Uterus (tissue), 3 donors: ENCODE measurements at regions not wholly inside any gene's neighbourhood (a gene's known extent, or its start where the extent isn't known, plus 50 kb on each side); places are given as distances from the start of the nearest gene placed in this dataset.

Source experiments
- DNase-seq, 2 donors: peaks; one replicate each; pipeline ENCODE4 v3.0.0-alpha.2; 2019 to 2020
- H3K27ac ChIP-seq, 2 donors: fragments of 200-600 bp; sonication (generic); 1 replicate in 1 of 2; 2 replicates in 1 of 2; pipeline ENCODE4 v1.5.1; 2016 to 2018
- H3K27me3 ChIP-seq, 2 donors: fragments of 200-600 bp; sonication (generic); one replicate each; pipeline ENCODE4 v1.5.1; 2018 to 2019; ENCODE audit warnings: control low read depth in 1 of 2
- H3K36me3 ChIP-seq, 2 donors: fragments of 200-600 bp; sonication (generic); one replicate each; pipeline ENCODE4 v1.5.1; 2019; ENCODE audit warnings: control low read depth in 1 of 2
- H3K4me1 ChIP-seq, 2 donors: fragments of 200-600 bp; sonication (generic); one replicate each; pipeline ENCODE4 v1.5.1; 2018 to 2019; ENCODE audit warnings: control low read depth in 1 of 2
- H3K4me3 ChIP-seq, 2 donors: fragments of 200-600 bp; sonication (generic); 1 replicate in 1 of 2; 2 replicates in 1 of 2; pipeline ENCODE4 v1.5.1; 2018 to 2019; ENCODE audit warnings: mild to moderate bottlenecking in 1 of 2
- H3K9me3 ChIP-seq, 2 donors: fragments of 200-600 bp; sonication (generic); one replicate each; pipeline ENCODE4 v1.5.1; 2019; ENCODE audit warnings: control low read depth in 1 of 2
- POLR2A ChIP-seq, 2 donors: fragments of 450-650 bp; IDR thresholded peaks; one replicate each; pipeline ENCODE4 v1.6.1; 2016; ENCODE audit warnings: antibody characterized with exemption in 2 of 2, mild to moderate bottlenecking in 1 of 2, moderate library complexity in 1 of 2
- intact Hi-C: fragments of 100-400 bp; cut with DNase I; formaldehyde crosslinking; loops from one replicate; pipeline ENCODE4 v1.15.1; 2023; ENCODE audit warnings: low total_unique reads
- TF ChIP-seq, protein P1 (sequence below), 4 experiments: fragments of 200-600 bp in 2 of 4; fragments of 450-650 bp in 2 of 4; sonication (generic) in 2 of 4; IDR thresholded peaks; one replicate each; pipeline ENCODE4 v1.5.1; 2016 to 2019; ENCODE audit warnings: antibody characterized with exemption in 4 of 4, mild to moderate bottlenecking in 2 of 4, moderate library complexity in 1 of 4
- donor health status: DM: yes; HTN: yes; CAD: no.

DNA sequence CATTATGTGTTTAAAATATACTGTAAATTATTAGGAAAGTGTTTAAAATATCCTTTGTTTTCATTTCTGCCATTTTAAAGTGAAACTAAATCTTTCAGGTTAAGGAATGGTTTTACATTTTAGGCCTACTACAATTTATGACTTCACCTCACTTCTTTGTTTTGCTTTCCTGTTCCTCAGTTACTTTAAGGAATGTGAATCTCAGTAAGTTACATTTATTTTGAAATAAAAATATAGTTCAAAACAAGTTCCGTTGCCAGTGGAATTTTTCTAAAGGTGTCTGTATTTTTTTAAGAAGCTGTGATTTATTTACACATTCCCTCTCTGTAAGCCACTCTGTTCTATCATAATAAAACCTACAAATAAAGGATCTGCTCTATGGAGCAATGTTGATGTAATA, 630.9 kb upstream of the AGTR1 start:
- TF ChIP-seq, protein P1, sequence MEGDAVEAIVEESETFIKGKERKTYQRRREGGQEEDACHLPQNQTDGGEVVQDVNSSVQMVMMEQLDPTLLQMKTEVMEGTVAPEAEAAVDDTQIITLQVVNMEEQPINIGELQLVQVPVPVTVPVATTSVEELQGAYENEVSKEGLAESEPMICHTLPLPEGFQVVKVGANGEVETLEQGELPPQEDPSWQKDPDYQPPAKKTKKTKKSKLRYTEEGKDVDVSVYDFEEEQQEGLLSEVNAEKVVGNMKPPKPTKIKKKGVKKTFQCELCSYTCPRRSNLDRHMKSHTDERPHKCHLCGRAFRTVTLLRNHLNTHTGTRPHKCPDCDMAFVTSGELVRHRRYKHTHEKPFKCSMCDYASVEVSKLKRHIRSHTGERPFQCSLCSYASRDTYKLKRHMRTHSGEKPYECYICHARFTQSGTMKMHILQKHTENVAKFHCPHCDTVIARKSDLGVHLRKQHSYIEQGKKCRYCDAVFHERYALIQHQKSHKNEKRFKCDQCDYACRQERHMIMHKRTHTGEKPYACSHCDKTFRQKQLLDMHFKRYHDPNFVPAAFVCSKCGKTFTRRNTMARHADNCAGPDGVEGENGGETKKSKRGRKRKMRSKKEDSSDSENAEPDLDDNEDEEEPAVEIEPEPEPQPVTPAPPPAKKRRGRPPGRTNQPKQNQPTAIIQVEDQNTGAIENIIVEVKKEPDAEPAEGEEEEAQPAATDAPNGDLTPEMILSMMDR (IDR thresholded peaks at IDR 0.05) = no peak
- no peak for TF ChIP-seq POLR2A (IDR thresholded peaks at IDR 0.05)
- Histone ChIP-seq H3K4me3 (no peak overlapping the region), H3K27me3 (no peaks in the 10 kb centered on the region), H3K9me3 (no peaks in the 10 kb centered on the region), H3K27ac (no peak overlapping the region), H3K4me1 (no peaks in the 10 kb centered on the region), H3K36me3 (no peaks in the 10 kb centered on the region)
- DNase-seq = no peak
- intact Hi-C loops = no loop called here

DNA sequence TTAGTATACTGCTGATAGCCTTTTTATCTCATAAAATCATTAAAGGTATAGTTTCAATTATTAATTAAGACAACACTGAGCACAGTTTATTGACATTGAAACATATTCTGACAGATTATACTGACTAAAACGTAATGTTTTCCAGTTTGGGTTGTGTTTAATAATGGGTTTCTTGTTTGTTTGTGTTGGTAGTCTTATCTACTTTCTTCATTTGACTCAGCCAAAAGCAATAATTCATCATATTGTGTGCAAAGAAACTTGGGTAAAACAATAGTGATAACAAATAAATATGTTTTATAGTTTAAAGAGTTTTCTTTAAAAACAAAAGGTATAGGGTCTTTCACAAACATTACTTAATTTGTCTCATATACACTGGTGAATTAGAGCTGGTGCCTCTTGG, 629.2 kb upstream of the AGTR1 start:
- H3K36me3 ChIP-seq = no peaks in the 10 kb centered on the region
- no peak overlapping the region for H3K27ac ChIP-seq
- TF ChIP-seq, protein P1 (IDR thresholded peaks at IDR 0.05) = no peak
- no peak for TF ChIP-seq POLR2A (IDR thresholded peaks at IDR 0.05)
- H3K4me1 ChIP-seq = no peaks in the 10 kb centered on the region
- no peak overlapping the region for H3K4me3 ChIP-seq
- DNase-seq = no peak
- no peaks in the 10 kb centered on the region for H3K9me3 ChIP-seq
- no peaks in the 10 kb centered on the region for H3K27me3 ChIP-seq
- intact Hi-C loops = no loop called here

DNA sequence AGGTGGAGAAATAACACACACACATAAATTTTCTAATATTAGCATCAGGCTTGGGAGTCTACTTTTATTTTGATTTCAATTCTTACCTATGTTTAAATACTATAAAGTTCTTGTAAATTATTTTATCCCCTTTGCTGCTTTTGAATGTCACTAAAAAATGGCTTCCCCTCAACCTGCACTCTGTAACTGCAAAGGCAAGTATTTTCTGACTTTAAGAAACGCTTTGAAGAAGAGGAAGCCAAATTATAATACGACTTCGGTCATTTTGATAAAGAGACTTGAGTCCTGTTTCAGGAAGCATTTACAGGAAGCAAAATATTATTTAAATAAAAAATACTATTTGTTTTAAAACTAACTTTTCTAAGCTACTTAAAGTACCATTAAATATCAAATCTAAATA, 627.7 kb upstream of the AGTR1 start:
- DNase-seq = no peak
- H3K4me3 ChIP-seq = no peak overlapping the region
- intact Hi-C loops = no loop called here
- H3K27me3 ChIP-seq = no peaks in the 10 kb centered on the region
- TF ChIP-seq, protein P1 (IDR thresholded peaks at IDR 0.05) = no peak
- TF ChIP-seq POLR2A (IDR thresholded peaks at IDR 0.05) = no peak
- H3K27ac ChIP-seq = no peak overlapping the region
- H3K9me3 ChIP-seq = no peaks in the 10 kb centered on the region
- no peaks in the 10 kb centered on the region for H3K36me3 ChIP-seq
- no peaks in the 10 kb centered on the region for H3K4me1 ChIP-seq

DNA sequence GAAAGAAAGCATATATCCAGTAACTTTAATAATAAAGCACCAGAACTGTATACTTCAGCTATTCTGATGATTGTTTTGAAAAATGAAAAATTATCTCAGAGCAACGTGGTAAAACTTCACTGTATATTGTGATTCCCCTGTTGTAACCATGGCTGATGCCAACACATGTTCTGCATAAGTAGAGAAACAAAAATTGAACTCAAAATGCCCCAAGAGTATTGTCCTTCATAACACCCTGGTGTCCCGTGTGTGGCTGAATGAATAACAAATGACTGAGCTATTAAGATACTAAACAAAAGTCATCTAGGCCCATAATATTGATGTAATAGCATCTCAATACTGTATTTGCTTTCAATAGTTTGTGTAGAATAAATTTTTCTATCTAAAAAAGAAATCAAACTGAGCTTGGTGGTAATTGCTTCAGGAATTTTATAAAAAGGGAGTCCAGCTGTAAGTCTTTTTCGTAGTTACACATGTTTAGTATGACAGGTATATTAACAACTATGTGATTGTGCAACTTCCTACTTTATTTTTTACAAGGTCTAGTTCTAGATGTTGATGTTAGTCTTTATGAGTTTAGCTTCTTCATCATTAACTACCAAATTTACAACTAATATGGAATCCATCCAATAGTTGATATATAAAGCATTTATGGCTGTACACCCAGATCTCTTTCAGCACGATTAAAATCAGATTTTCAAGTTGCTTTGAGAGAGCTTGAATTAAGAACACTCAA, 623.8 kb upstream of the AGTR1 start:
- Histone ChIP-seq H3K27ac (no peak overlapping the region), H3K27me3 (no peaks in the 10 kb centered on the region), H3K9me3 (no peaks in the 10 kb centered on the region), H3K4me3 (no peak overlapping the region), H3K4me1 (no peaks in the 10 kb centered on the region), H3K36me3 (no peaks in the 10 kb centered on the region)
- no peak for DNase-seq
- no peak for TF ChIP-seq POLR2A (IDR thresholded peaks at IDR 0.05)
- TF ChIP-seq, protein P1 (IDR thresholded peaks at IDR 0.05) = no peak
- intact Hi-C loops = no loop called here

DNA sequence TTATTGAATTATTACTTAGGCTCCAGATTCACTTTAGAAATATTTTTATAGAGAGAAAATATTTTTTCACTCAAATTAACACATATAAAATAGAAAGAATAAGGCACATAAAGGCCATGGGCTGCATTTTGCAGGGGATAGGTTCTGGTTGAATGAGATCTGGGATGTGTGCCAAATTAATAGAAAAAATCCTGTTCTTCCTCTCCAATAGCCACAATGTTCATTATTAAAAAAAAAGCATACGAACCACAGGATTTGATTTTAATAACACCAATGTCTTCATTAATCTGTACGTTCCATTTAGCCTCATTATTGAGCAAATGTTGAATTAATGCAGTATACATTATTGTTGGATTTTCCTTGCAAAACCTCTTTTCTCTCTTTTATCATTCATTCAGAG, 622.8 kb upstream of the AGTR1 start:
- Histone ChIP-seq H3K9me3 (no peaks in the 10 kb centered on the region), H3K27me3 (no peaks in the 10 kb centered on the region), H3K36me3 (no peaks in the 10 kb centered on the region), H3K4me3 (no peak overlapping the region), H3K4me1 (no peaks in the 10 kb centered on the region), H3K27ac (no peak overlapping the region)
- no peak for DNase-seq
- intact Hi-C loops = no loop called here
- no peak for TF ChIP-seq POLR2A (IDR thresholded peaks at IDR 0.05)
- TF ChIP-seq, protein P1 (IDR thresholded peaks at IDR 0.05) = no peak
